ENCODE measurements at regions not wholly inside any gene's neighbourhood (a gene's known extent, or its start where the extent isn't known, plus 50 kb on each side); places are given as distances from the start of the nearest gene placed in this dataset.
"Not testable (repeated sequence)": the region's sequence is repeated elsewhere in the genome, so short reads cannot be mapped to it uniquely, and the experiment has no call there.

- not testable (repeated sequence) for DNase-seq (ENCODE audit: low read depth in 2 of 2, low spot score in 1 of 2)
These were observed 169.0 kb downstream of the NPIPB11 start for GRCh38 chr16:29237495-29237894.

- not testable (repeated sequence) for DNase-seq (ENCODE audit: low read depth in 2 of 2, low spot score in 1 of 2)
These were observed 169.5 kb downstream of the NPIPB11 start for GRCh38 chr16:29237023-29237422.

GRCh38 chr16:29235836-29236370, 170.6 kb downstream of the NPIPB11 start:
- DNase-seq (ENCODE audit: low read depth in 2 of 2, low spot score in 1 of 2) = not testable (repeated sequence)

- not testable (repeated sequence) for DNase-seq (ENCODE audit: low read depth in 2 of 2, low spot score in 1 of 2)
These were observed 171.8 kb downstream of the NPIPB11 start for GRCh38 chr16:29234536-29235275.

- not testable (repeated sequence) for DNase-seq (ENCODE audit: low read depth in 2 of 2, low spot score in 1 of 2)
These were observed 172.7 kb downstream of the NPIPB11 start for GRCh38 chr16:29233705-29234404.

- no peak for DNase-seq (ENCODE audit: low read depth in 2 of 2, low spot score in 1 of 2)
These were observed 173.5 kb downstream of the NPIPB11 start for GRCh38 chr16:29232811-29233704.

- DNase-seq (ENCODE audit: low read depth in 2 of 2, low spot score in 1 of 2) = not testable (repeated sequence)
These were observed 174.3 kb downstream of the NPIPB11 start for GRCh38 chr16:29232160-29232705.

- DNase-seq (ENCODE audit: low read depth in 2 of 2, low spot score in 1 of 2) = no peak
These were observed 175.3 kb downstream of the NPIPB11 start for GRCh38 chr16:29231244-29231643.

GRCh38 chr16:29230671-29231096, 175.8 kb downstream of the NPIPB11 start:
- no peak for DNase-seq (ENCODE audit: low read depth in 2 of 2, low spot score in 1 of 2)

GRCh38 chr16:29230006-29230668, 176.4 kb downstream of the NPIPB11 start:
- DNase-seq (ENCODE audit: low read depth in 2 of 2, low spot score in 1 of 2) = not testable (repeated sequence)

- not testable (repeated sequence) for DNase-seq (ENCODE audit: low read depth in 2 of 2, low spot score in 1 of 2)
These were observed 176.9 kb downstream of the NPIPB11 start for GRCh38 chr16:29229616-29230005.

GRCh38 chr16:29228664-29229611, 177.6 kb downstream of the NPIPB11 start:
- DNase-seq (ENCODE audit: low read depth in 2 of 2, low spot score in 1 of 2) = not testable (repeated sequence)

- DNase-seq (ENCODE audit: low read depth in 2 of 2, low spot score in 1 of 2) = peak in 1 of 2 donors; percentile 14
These were observed 178.5 kb downstream of the NPIPB11 start for GRCh38 chr16:29227751-29228663.

- DNase-seq (ENCODE audit: low read depth in 2 of 2, low spot score in 1 of 2) = no peak
These were observed 179.7 kb downstream of the NPIPB11 start for GRCh38 chr16:29226782-29227181.

GRCh38 chr16:29224675-29225074, 181.8 kb downstream of the NPIPB11 start:
- DNase-seq (ENCODE audit: low read depth in 2 of 2, low spot score in 1 of 2) = not testable (repeated sequence)

GRCh38 chr16:29222615-29223014, 183.9 kb downstream of the NPIPB11 start:
- DNase-seq (ENCODE audit: low read depth in 2 of 2, low spot score in 1 of 2) = not testable (repeated sequence)

- DNase-seq (ENCODE audit: low read depth in 2 of 2, low spot score in 1 of 2) = not testable (repeated sequence)
These were observed 184.5 kb downstream of the NPIPB11 start for GRCh38 chr16:29222008-29222407.
